Neural cell (in vitro differentiated cells): ENCODE measurements at regions not wholly inside any gene's neighbourhood (a gene's known extent, or its start where the extent isn't known, plus 50 kb on each side); places are given as distances from the start of the nearest gene placed in this dataset.

Experiments
- H2AFZ ChIP-seq: fragments of 200-600, 300-800 bp; sonication (generic), shearing (Covaris generic); 2 replicates; pipeline ENCODE4 v1.6.0; 2014; ENCODE audit warnings: low read depth, mild to moderate bottlenecking, antibody characterized with exemption, low read length, moderate library complexity
- H3F3A ChIP-seq: fragments of 200-600 bp; shearing (Covaris generic); 2 replicates; pipeline ENCODE4 v1.6.1; 2016; ENCODE audit warnings: mild to moderate bottlenecking, moderate library complexity, mixed read lengths, antibody characterized with exemption, low read length; ENCODE audit not compliant: insufficient read depth, poor library complexity, severe bottlenecking
- H3K27ac ChIP-seq: fragments of 200-600, 300-800 bp; sonication (generic), shearing (Covaris generic); 2 replicates; pipeline ENCODE4 v1.5.1; 2014; ENCODE audit warnings: mild to moderate bottlenecking, low read length, moderate library complexity
- H3K27me3 ChIP-seq: fragments of 300-800, 200-600 bp; sonication (generic), shearing (Covaris generic); 2 replicates; pipeline ENCODE4 v1.6.0; 2014; ENCODE audit warnings: mild to moderate bottlenecking, low read depth, low read length, moderate library complexity; ENCODE audit not compliant: insufficient read depth
- H3K36me3 ChIP-seq: fragments of 300-800, 200-600 bp; sonication (generic), shearing (Covaris generic); 2 replicates; pipeline ENCODE4 v1.5.1; 2014; ENCODE audit warnings: mild to moderate bottlenecking, antibody characterized with exemption, low read length, moderate library complexity; ENCODE audit not compliant: insufficient read depth
- H3K4me2 ChIP-seq: fragments of 300-800, 200-600 bp; sonication (generic), shearing (Covaris generic); 2 replicates; pipeline ENCODE4 v1.6.0; 2014; ENCODE audit warnings: mild to moderate bottlenecking, low read length
- H3K4me3 ChIP-seq: fragments of 300-800, 200-600 bp; sonication (generic), shearing (Covaris generic); 2 replicates; pipeline ENCODE4 v1.5.1; 2014; ENCODE audit warnings: mild to moderate bottlenecking, low read length, moderate library complexity
- H3K79me2 ChIP-seq: fragments of 200-600 bp; shearing (Covaris generic); replicated peaks from 2 replicates; pipeline ENCODE4 v1.6.0; 2014; ENCODE audit warnings: mild to moderate bottlenecking, low read length, moderate library complexity; ENCODE audit not compliant: insufficient read depth
- H3K9ac ChIP-seq: fragments of 300-800, 200-600 bp; sonication (generic), shearing (Covaris generic); 2 replicates; pipeline ENCODE4 v1.6.1; 2016; ENCODE audit warnings: mild to moderate bottlenecking, low read length, mixed read lengths
- H3K9me2 ChIP-seq: fragments of 200-600 bp; shearing (Covaris generic); 2 replicates; pipeline ENCODE4 v1.6.1; 2016; ENCODE audit warnings: mild to moderate bottlenecking, low read length, mixed read lengths; ENCODE audit not compliant: insufficient read depth
- H3K9me3 ChIP-seq: fragments of 200-600, 300-800 bp; sonication (generic), shearing (Covaris generic); 2 replicates; pipeline ENCODE4 v1.6.1; 2016; ENCODE audit warnings: mild to moderate bottlenecking, mixed run types, low read length, moderate library complexity, mixed read lengths
- H4K20me1 ChIP-seq: fragments of 200-600 bp; shearing (Covaris generic); 2 replicates; pipeline ENCODE4 v1.6.1; 2016; ENCODE audit warnings: mild to moderate bottlenecking, mixed run types; ENCODE audit not compliant: insufficient read depth
- EP300 ChIP-seq: fragments of 450-650 bp; conservative IDR thresholded peaks from 2 replicates; pipeline ENCODE4 v1.6.1; 2014; ENCODE audit warnings: antibody characterized with exemption, mild to moderate bottlenecking, moderate library complexity; ENCODE audit not compliant: poor library complexity, severe bottlenecking
- EZH2 ChIP-seq: fragments of 200-600, 300-800 bp; shearing (Covaris generic), sonication (generic); IDR thresholded peaks from 2 replicates; pipeline ENCODE4 v1.6.1; 2014; ENCODE audit warnings: antibody characterized with exemption, low read length, borderline replicate concordance, mild to moderate bottlenecking; ENCODE audit not compliant: insufficient read depth, poor library complexity, severe bottlenecking
- MXI1 ChIP-seq: fragments of 450-650 bp; conservative IDR thresholded peaks from 2 replicates; pipeline ENCODE4 v1.6.1; 2014; ENCODE audit warnings: antibody characterized with exemption, mild to moderate bottlenecking; ENCODE audit not compliant: poor library complexity, severe bottlenecking
- POLR2AphosphoS5 ChIP-seq: IDR thresholded peaks from 2 replicates; pipeline ENCODE4 v1.6.1; 2012
- RAD21 ChIP-seq: fragments of 450-650 bp; conservative IDR thresholded peaks from 2 replicates; pipeline ENCODE4 v1.6.1; 2014; ENCODE audit warnings: antibody characterized with exemption, mild to moderate bottlenecking, moderate library complexity
- SMC3 ChIP-seq: fragments of 450-650 bp; conservative IDR thresholded peaks from 2 replicates; pipeline ENCODE4 v1.6.1; 2014; ENCODE audit warnings: antibody characterized with exemption, mild to moderate bottlenecking, moderate library complexity; ENCODE audit not compliant: poor library complexity
- TAF1 ChIP-seq: IDR thresholded peaks from 2 replicates; pipeline ENCODE4 v1.6.1; 2012; ENCODE audit warnings: low read depth
- TF ChIP-seq, protein P1 (sequence below): fragments of 450-650 bp; IDR thresholded peaks from 2 replicates; pipeline ENCODE4 v1.5.1; 2014; ENCODE audit warnings: antibody characterized with exemption, mild to moderate bottlenecking, moderate library complexity; ENCODE audit not compliant: poor library complexity, severe bottlenecking
- TF ChIP-seq, protein P2 (sequence below): IDR thresholded peaks from 2 replicates; pipeline ENCODE4 v1.6.1; 2012; ENCODE audit warnings: borderline replicate concordance

DNA sequence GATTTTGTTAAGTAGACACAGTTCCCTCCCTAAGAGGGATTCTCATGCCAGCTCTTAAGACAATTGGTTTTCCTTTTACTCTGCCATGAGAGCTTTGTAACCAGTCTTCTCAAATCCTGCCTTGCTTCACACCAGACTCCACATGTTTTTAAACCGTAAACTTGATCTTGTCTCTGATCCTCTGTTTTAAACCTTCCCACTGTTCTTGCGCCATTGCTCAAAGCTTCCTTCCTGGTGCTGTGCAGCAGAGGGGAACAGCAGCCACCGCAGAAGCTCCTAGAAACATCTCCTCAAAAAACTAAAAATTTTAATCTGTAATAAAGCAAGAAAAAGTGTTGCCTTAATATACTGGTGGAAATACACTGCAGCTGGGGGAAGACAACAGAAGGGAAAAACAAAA is 154.5 kb upstream of the SATB1 start:
- no peaks in the 10 kb centered on the region for H4K20me1 ChIP-seq
- H2AFZ ChIP-seq: no peak overlapping the region
- TF ChIP-seq, protein P1, sequence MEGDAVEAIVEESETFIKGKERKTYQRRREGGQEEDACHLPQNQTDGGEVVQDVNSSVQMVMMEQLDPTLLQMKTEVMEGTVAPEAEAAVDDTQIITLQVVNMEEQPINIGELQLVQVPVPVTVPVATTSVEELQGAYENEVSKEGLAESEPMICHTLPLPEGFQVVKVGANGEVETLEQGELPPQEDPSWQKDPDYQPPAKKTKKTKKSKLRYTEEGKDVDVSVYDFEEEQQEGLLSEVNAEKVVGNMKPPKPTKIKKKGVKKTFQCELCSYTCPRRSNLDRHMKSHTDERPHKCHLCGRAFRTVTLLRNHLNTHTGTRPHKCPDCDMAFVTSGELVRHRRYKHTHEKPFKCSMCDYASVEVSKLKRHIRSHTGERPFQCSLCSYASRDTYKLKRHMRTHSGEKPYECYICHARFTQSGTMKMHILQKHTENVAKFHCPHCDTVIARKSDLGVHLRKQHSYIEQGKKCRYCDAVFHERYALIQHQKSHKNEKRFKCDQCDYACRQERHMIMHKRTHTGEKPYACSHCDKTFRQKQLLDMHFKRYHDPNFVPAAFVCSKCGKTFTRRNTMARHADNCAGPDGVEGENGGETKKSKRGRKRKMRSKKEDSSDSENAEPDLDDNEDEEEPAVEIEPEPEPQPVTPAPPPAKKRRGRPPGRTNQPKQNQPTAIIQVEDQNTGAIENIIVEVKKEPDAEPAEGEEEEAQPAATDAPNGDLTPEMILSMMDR: no peak
- no peak for TF ChIP-seq SMC3
- no peak for TF ChIP-seq POLR2AphosphoS5
- no peak for TF ChIP-seq EZH2
- TF ChIP-seq EP300: no peak
- no peak for TF ChIP-seq MXI1
- TF ChIP-seq, protein P2, sequence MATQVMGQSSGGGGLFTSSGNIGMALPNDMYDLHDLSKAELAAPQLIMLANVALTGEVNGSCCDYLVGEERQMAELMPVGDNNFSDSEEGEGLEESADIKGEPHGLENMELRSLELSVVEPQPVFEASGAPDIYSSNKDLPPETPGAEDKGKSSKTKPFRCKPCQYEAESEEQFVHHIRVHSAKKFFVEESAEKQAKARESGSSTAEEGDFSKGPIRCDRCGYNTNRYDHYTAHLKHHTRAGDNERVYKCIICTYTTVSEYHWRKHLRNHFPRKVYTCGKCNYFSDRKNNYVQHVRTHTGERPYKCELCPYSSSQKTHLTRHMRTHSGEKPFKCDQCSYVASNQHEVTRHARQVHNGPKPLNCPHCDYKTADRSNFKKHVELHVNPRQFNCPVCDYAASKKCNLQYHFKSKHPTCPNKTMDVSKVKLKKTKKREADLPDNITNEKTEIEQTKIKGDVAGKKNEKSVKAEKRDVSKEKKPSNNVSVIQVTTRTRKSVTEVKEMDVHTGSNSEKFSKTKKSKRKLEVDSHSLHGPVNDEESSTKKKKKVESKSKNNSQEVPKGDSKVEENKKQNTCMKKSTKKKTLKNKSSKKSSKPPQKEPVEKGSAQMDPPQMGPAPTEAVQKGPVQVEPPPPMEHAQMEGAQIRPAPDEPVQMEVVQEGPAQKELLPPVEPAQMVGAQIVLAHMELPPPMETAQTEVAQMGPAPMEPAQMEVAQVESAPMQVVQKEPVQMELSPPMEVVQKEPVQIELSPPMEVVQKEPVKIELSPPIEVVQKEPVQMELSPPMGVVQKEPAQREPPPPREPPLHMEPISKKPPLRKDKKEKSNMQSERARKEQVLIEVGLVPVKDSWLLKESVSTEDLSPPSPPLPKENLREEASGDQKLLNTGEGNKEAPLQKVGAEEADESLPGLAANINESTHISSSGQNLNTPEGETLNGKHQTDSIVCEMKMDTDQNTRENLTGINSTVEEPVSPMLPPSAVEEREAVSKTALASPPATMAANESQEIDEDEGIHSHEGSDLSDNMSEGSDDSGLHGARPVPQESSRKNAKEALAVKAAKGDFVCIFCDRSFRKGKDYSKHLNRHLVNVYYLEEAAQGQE: no peak
- TF ChIP-seq RAD21: no peak
- no peak for TF ChIP-seq TAF1
- no peaks in the 10 kb centered on the region for H3F3A ChIP-seq
- no peaks in the 10 kb centered on the region for H3K9me3 ChIP-seq
- H3K27me3 ChIP-seq: no peaks in the 10 kb centered on the region
- H3K9me2 ChIP-seq: no peaks in the 10 kb centered on the region
- H3K27ac ChIP-seq: no peak overlapping the region
- H3K36me3 ChIP-seq: no peaks in the 10 kb centered on the region
- no peak overlapping the region for H3K4me3 ChIP-seq
- H3K79me2 ChIP-seq: no peaks in the 10 kb centered on the region
- H3K9ac ChIP-seq: no peak overlapping the region
- no peak overlapping the region for H3K4me2 ChIP-seq

DNA sequence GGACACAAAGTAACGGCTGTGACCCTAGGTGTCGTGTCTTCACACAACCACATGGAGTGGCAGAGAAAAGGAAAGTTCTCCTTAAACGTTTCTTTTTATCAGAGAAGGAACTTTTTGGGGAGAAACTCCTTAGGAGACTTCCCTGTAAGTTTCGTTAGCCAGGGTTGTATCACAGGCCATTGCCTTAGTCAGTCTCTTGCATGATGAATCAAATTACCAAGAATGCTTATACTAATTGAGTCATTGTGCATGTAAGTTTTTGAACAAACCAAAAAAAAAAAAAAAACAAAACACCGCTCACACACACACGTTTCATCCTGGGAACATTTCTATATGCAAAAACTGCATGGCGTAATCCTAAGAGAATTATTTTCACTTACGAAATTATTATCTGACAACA is 150.4 kb upstream of the SATB1 start:
- no peaks in the 10 kb centered on the region for H4K20me1 ChIP-seq
- H3K36me3 ChIP-seq: no peaks in the 10 kb centered on the region
- H3K9ac ChIP-seq: no peak overlapping the region
- no peak overlapping the region for H3K4me3 ChIP-seq
- no peaks in the 10 kb centered on the region for H3K79me2 ChIP-seq
- H3K9me2 ChIP-seq: no peaks in the 10 kb centered on the region
- no peaks in the 10 kb centered on the region for H3K27me3 ChIP-seq
- no peak overlapping the region for H2AFZ ChIP-seq
- TF ChIP-seq RAD21: no peak
- no peak for TF ChIP-seq EZH2
- no peak for TF ChIP-seq POLR2AphosphoS5
- TF ChIP-seq TAF1: no peak
- TF ChIP-seq, protein P2: no peak
- no peak for TF ChIP-seq MXI1
- TF ChIP-seq, protein P1: no peak
- TF ChIP-seq SMC3: no peak
- TF ChIP-seq EP300: no peak
- no peaks in the 10 kb centered on the region for H3F3A ChIP-seq
- H3K4me2 ChIP-seq: no peak overlapping the region
- no peak overlapping the region for H3K27ac ChIP-seq
- H3K9me3 ChIP-seq: no peaks in the 10 kb centered on the region
